Caco-2 (cell line): ENCODE measurements at regions not wholly inside any gene's neighbourhood (a gene's known extent, or its start where the extent isn't known, plus 50 kb on each side); places are given as distances from the start of the nearest gene placed in this dataset.

ENCODE experiments used
- BruUV-seq: library from RNA; stranded (reverse); fragments of 400-500 nt; replicated peaks from 2 replicates; lab custom pipeline; 2021; lab: Mats Ljungman, UMichigan
- CTCF ChIA-PET: fragments of 300-600 bp; sonication (Branson Sonifier 250); formaldehyde crosslinking; loops from one replicate; lab custom pipeline; 2022; ENCODE audit warnings: antibody characterized with exemption; lab: Charles Lee
- POLR2A ChIA-PET: fragments of 300-600 bp; sonication (Branson Sonifier 250); formaldehyde crosslinking; loops from one replicate; lab custom pipeline; 2022; ENCODE audit warnings: antibody characterized with exemption; lab: Charles Lee
- DNase-seq, 2 experiments: peaks; one replicate each; pipeline versions ENCODE4 v3.0.0 to v3.0.0-alpha.2; 2020 to 2022
- H3K27me3 ChIP-seq: replicated peaks from 2 replicates; pipeline ENCODE4 v1.6.0; 2011; ENCODE audit warnings: low read length; ENCODE audit not compliant: control insufficient read depth, insufficient read depth
- H3K36me3 ChIP-seq: 2 replicates; pipeline ENCODE4 v1.5.1; 2011; ENCODE audit warnings: low read length; ENCODE audit not compliant: control insufficient read depth, insufficient read depth
- H3K4me1 ChIP-seq: fragments of 250-450 bp; sonication (Bioruptor Pico); 2 replicates; pipeline ENCODE4 v1.5.1; 2020; ENCODE audit warnings: mild to moderate bottlenecking
- H3K4me3 ChIP-seq: 2 replicates; pipeline ENCODE4 v1.5.1; 2011; ENCODE audit warnings: low read depth, mild to moderate bottlenecking, control low read depth, low read length
- H3K9me3 ChIP-seq: fragments of 250-450 bp; sonication (Bioruptor Pico); 2 replicates; pipeline ENCODE4 v1.5.1; 2020; ENCODE audit warnings: mild to moderate bottlenecking, moderate library complexity
- H3K27ac Mint-ChIP-seq: one replicate; pipeline ENCODE4 v1.8.0; 2022; ENCODE audit warnings: mixed read lengths; ENCODE audit not compliant: unreplicated experiment
- H3K27me3 Mint-ChIP-seq: one replicate; pipeline ENCODE4 v1.8.0; 2022; ENCODE audit warnings: mixed read lengths; ENCODE audit not compliant: insufficient read depth, unreplicated experiment
- H3K36me3 Mint-ChIP-seq: one replicate; pipeline ENCODE4 v1.8.0; 2022; ENCODE audit warnings: mild to moderate bottlenecking, mixed read lengths; ENCODE audit not compliant: insufficient read depth, unreplicated experiment
- H3K4me1 Mint-ChIP-seq: one replicate; pipeline ENCODE4 v1.8.0; 2022; ENCODE audit warnings: low read depth, mixed read lengths; ENCODE audit not compliant: unreplicated experiment
- H3K4me3 Mint-ChIP-seq: one replicate; pipeline ENCODE4 v1.8.0; 2022; ENCODE audit warnings: mild to moderate bottlenecking, moderate library complexity, mixed read lengths; ENCODE audit not compliant: unreplicated experiment
- H3K9me3 Mint-ChIP-seq: one replicate; pipeline ENCODE4 v1.8.0; 2022; ENCODE audit warnings: mixed read lengths; ENCODE audit not compliant: unreplicated experiment
- CTCF ChIP-seq, 2 experiments: fragments of 200-600 bp in 1 of 2; IDR thresholded peaks; 1 replicate in 1 of 2; 2 replicates in 1 of 2; pipeline versions ENCODE4 v1.5.1 to v1.8.0; 2011 to 2022; ENCODE audit warnings: antibody characterized with exemption in 1 of 2, control low read depth in 1 of 2, inconsistent platforms in 1 of 2, low read depth in 1 of 2, low read length in 1 of 2, mild to moderate bottlenecking in 1 of 2, moderate library complexity in 1 of 2; ENCODE audit not compliant: insufficient read depth in 1 of 2, severe bottlenecking in 1 of 2, unreplicated experiment in 1 of 2
- intact Hi-C: fragments of 100-400 bp; cut with micrococcal nuclease; formaldehyde crosslinking; loops from one replicate; pipeline ENCODE4 v1.10.0; 2022; ENCODE audit not compliant: unreplicated experiment

GRCh38 chr12:89791286-89791685, 82.6 kb upstream of the ATP2B1 start:
- no TSS peak for BruUV-seq
- no peak overlapping the region for H3K4me3 Mint-ChIP-seq
- DNase-seq, result peak in 1 of 2 experiments; percentile 41
- H3K36me3 ChIP-seq, result no peaks in the 10 kb centered on the region
- no peak for TF ChIP-seq CTCF (IDR thresholded peaks at IDR 0.05; ENCODE audit: insufficient read depth in 1 of 2, low read depth in 1 of 2, low read length in 1 of 2, severe bottlenecking in 1 of 2, unreplicated experiment in 1 of 2)
- H3K27me3 ChIP-seq, result no peaks in the 10 kb centered on the region
- CTCF ChIA-PET, result no interaction called here
- POLR2A ChIA-PET, result no interaction called here
- no peak overlapping the region for H3K4me3 ChIP-seq
- no peak overlapping the region for H3K27ac Mint-ChIP-seq
- peaks cover 5% of the 10 kb centered on the region for H3K4me1 Mint-ChIP-seq
- H3K27me3 Mint-ChIP-seq, result no peaks in the 10 kb centered on the region
- no peaks in the 10 kb centered on the region for H3K36me3 Mint-ChIP-seq
- peaks cover 10% of the 10 kb centered on the region for H3K9me3 Mint-ChIP-seq
- H3K9me3 ChIP-seq, result peaks cover 11% of the 10 kb centered on the region
- intact Hi-C loops, result loop anchor here (2.0 kb wide), 1 partner anchor 14 kb away; no protein-coding TSS in a partner anchor
- peaks cover 15% of the 10 kb centered on the region for H3K4me1 ChIP-seq

- H3K4me1 ChIP-seq, result peaks cover 15% of the 10 kb centered on the region
- H3K4me1 Mint-ChIP-seq, result peaks cover 5% of the 10 kb centered on the region
Observed at GRCh38 chr12:89789862-89790261, 81.2 kb upstream of the ATP2B1 start.

GRCh38 chr12:89787763-89788162, 79.1 kb upstream of the ATP2B1 start:
- Mint-ChIP-seq H3K9me3 (peaks cover 21% of the 10 kb centered on the region), H3K27me3 (no peaks in the 10 kb centered on the region), H3K27ac (no peak overlapping the region), H3K36me3 (no peaks in the 10 kb centered on the region), H3K4me3 (no peak overlapping the region), H3K4me1 (peaks cover 5% of the 10 kb centered on the region)
- Histone ChIP-seq H3K4me1 (peaks cover 15% of the 10 kb centered on the region), H3K27me3 (no peaks in the 10 kb centered on the region), H3K36me3 (no peaks in the 10 kb centered on the region), H3K9me3 (peaks cover 16% of the 10 kb centered on the region), H3K4me3 (no peak overlapping the region)
- no peak for DNase-seq
- POLR2A ChIA-PET, result no interaction called here
- no peak for TF ChIP-seq CTCF (IDR thresholded peaks at IDR 0.05; ENCODE audit: insufficient read depth in 1 of 2, low read depth in 1 of 2, low read length in 1 of 2, severe bottlenecking in 1 of 2, unreplicated experiment in 1 of 2)
- no TSS peak for BruUV-seq
- CTCF ChIA-PET, result no interaction called here
- intact Hi-C loops, result no loop called here

More at GRCh38 chr12:89789862-89790261, 81.2 kb upstream of the ATP2B1 start:
- no peaks in the 10 kb centered on the region for H3K36me3 Mint-ChIP-seq
- Histone ChIP-seq H3K4me3 (no peak overlapping the region), H3K36me3 (no peaks in the 10 kb centered on the region), H3K27me3 (no peaks in the 10 kb centered on the region), H3K9me3 (peaks cover 16% of the 10 kb centered on the region)
- ChIA-PET CTCF (no interaction called here), POLR2A (no interaction called here)
- no peak for DNase-seq
- H3K27ac Mint-ChIP-seq, result no peak overlapping the region
- no peak overlapping the region for H3K4me3 Mint-ChIP-seq
- no peaks in the 10 kb centered on the region for H3K27me3 Mint-ChIP-seq
- BruUV-seq, result no TSS peak
- H3K9me3 Mint-ChIP-seq, result peaks cover 21% of the 10 kb centered on the region
- TF ChIP-seq CTCF (IDR thresholded peaks at IDR 0.05; ENCODE audit: insufficient read depth in 1 of 2, low read depth in 1 of 2, low read length in 1 of 2, severe bottlenecking in 1 of 2, unreplicated experiment in 1 of 2), result no peak
- intact Hi-C loops, result loop anchor here (2.0 kb wide), 1 partner anchor 13 kb away; no protein-coding TSS in a partner anchor
